ENCODE measurements at regions not wholly inside any gene's neighbourhood (a gene's known extent, or its start where the extent isn't known, plus 50 kb on each side); places are given as distances from the start of the nearest gene placed in this dataset.
"Not testable (repeated sequence)": the region's sequence is repeated elsewhere in the genome, so short reads cannot be mapped to it uniquely, and the experiment has no call there.

- DNase-seq (ENCODE audit: low read depth in 1 of 2, low spot score in 1 of 2) (no peak), FAIRE-seq (no peak), ATAC-seq (no peak)
- H3K4me1 ChIP-seq = no peaks in the 10 kb centered on the region
- H3K27ac ChIP-seq = no peak overlapping the region
- WGBS (ENCODE audit: missing lambda C conversion rate) = 3% methylated on average over 2 of the region's 2 CpGs
- POLR2A ChIA-PET = no interaction called here
- TF ChIP-seq FOXS1 (CRISPR knock-in tag; IDR thresholded peaks at IDR 0.05) = no peak
- no peak for TF ChIP-seq BCL3 (IDR thresholded peaks at IDR 0.05)
- no peak for TF ChIP-seq PBX3 (IDR thresholded peaks at IDR 0.05)
- TF ChIP-seq, protein P1, sequence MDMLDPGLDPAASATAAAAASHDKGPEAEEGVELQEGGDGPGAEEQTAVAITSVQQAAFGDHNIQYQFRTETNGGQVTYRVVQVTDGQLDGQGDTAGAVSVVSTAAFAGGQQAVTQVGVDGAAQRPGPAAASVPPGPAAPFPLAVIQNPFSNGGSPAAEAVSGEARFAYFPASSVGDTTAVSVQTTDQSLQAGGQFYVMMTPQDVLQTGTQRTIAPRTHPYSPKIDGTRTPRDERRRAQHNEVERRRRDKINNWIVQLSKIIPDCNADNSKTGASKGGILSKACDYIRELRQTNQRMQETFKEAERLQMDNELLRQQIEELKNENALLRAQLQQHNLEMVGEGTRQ (IDR thresholded peaks at IDR 0.05) = no peak
- TF ChIP-seq HOXB5 (CRISPR knock-in tag; IDR thresholded peaks at IDR 0.05) = no peak
- TF ChIP-seq EHF (CRISPR knock-in tag; IDR thresholded peaks at IDR 0.05) = no peak
- TF ChIP-seq RNF2 (IDR thresholded peaks at IDR 0.05; ENCODE audit: borderline replicate concordance, low read depth) = no peak
- no peak for TF ChIP-seq RFX5 (IDR thresholded peaks at IDR 0.05)
- TF ChIP-seq ZFP36 (IDR thresholded peaks at IDR 0.05; ENCODE audit: borderline replicate concordance, partially characterized antibody) = no peak
- TF ChIP-seq SREBF2 (IDR thresholded peaks at IDR 0.05) = no peak
- TF ChIP-seq FOSB (CRISPR knock-in tag; IDR thresholded peaks at IDR 0.05) = no peak
- TF ChIP-seq TFCP2L1 (CRISPR knock-in tag; IDR thresholded peaks at IDR 0.05) = no peak
- no peak for TF ChIP-seq MAFK (IDR thresholded peaks at IDR 0.05; ENCODE audit: partially characterized antibody)
- no peak for TF ChIP-seq POLR2AphosphoS2 (conservative IDR thresholded peaks at IDR 0.05; ENCODE audit: low read length)
- no peak for TF ChIP-seq REST (IDR thresholded peaks at IDR 0.05)
- TF ChIP-seq, protein P2, sequence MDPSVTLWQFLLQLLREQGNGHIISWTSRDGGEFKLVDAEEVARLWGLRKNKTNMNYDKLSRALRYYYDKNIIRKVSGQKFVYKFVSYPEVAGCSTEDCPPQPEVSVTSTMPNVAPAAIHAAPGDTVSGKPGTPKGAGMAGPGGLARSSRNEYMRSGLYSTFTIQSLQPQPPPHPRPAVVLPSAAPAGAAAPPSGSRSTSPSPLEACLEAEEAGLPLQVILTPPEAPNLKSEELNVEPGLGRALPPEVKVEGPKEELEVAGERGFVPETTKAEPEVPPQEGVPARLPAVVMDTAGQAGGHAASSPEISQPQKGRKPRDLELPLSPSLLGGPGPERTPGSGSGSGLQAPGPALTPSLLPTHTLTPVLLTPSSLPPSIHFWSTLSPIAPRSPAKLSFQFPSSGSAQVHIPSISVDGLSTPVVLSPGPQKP (IDR thresholded peaks at IDR 0.05; ENCODE audit: low read depth, low read length) = no peak
- H3K4me3 ChIP-seq = no peak overlapping the region
- H3K9me3 ChIP-seq = no peaks in the 10 kb centered on the region
- CTCF ChIA-PET = no interaction called here
- no peak overlapping the region for H3K4me2 ChIP-seq
These were observed 459.3 kb downstream of the PLPP3 start for GRCh38 chr1:56120021-56120420.

- H3K4me3 ChIP-seq; CTCF ChIA-PET; H3K27ac ChIP-seq; ATAC-seq; DNase-seq (ENCODE audit: low read depth in 1 of 2, low spot score in 1 of 2); H3K4me2 ChIP-seq; POLR2A ChIA-PET; H3K9me3 ChIP-seq; H3K4me1 ChIP-seq; FAIRE-seq: not testable (repeated sequence)
- WGBS (ENCODE audit: missing lambda C conversion rate) = 87% methylated on average over 4 of the region's 4 CpGs
These were observed 460.7 kb downstream of the PLPP3 start for GRCh38 chr1:56118676-56119075.

DNA sequence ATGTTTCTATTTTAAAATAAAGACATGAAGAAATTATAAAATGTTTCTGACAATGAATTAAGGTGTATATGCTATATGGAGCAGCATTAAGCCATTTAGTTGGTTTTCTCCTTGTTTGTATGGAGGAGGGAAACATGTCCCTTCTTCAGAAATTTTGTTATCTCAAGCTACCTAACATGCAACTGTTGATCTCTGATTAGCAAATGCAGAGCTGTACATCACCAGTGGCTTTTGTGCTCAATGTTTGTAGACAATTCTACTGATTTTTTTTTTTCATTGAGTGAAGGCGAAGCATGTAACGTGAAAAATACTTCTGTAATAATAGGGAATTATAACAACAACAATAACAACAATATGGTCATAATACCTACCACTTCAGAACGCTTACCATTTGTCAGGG lies 463.7 kb downstream of the PLPP3 start:
- Histone ChIP-seq H3K4me1 (no peaks in the 10 kb centered on the region), H3K4me3 (no peak overlapping the region), H3K27ac (no peak overlapping the region), H3K4me2 (no peak overlapping the region), H3K9me3 (peaks cover 4% of the 10 kb centered on the region; the same call in 1 of the 3 replicates)
- ChIA-PET CTCF (no interaction called here), POLR2A (no interaction called here)
- DNase-seq (ENCODE audit: low read depth in 1 of 2, low spot score in 1 of 2) (no peak), FAIRE-seq (no peak), ATAC-seq (no peak)
- WGBS (ENCODE audit: missing lambda C conversion rate) = 60% methylated on average over 3 of the region's 3 CpGs
- no peak for TF ChIP-seq EHF (CRISPR knock-in tag; IDR thresholded peaks at IDR 0.05)
- TF ChIP-seq SMC3 (IDR thresholded peaks at IDR 0.05) = no peak
- TF ChIP-seq HDAC2 (IDR thresholded peaks at IDR 0.05) = no peak
- TF ChIP-seq HEYL (CRISPR knock-in tag; IDR thresholded peaks at IDR 0.05) = no peak
- TF ChIP-seq NPAS2 (CRISPR knock-in tag; IDR thresholded peaks at IDR 0.05; ENCODE audit: borderline replicate concordance) = no peak
- TF ChIP-seq, protein P3, sequence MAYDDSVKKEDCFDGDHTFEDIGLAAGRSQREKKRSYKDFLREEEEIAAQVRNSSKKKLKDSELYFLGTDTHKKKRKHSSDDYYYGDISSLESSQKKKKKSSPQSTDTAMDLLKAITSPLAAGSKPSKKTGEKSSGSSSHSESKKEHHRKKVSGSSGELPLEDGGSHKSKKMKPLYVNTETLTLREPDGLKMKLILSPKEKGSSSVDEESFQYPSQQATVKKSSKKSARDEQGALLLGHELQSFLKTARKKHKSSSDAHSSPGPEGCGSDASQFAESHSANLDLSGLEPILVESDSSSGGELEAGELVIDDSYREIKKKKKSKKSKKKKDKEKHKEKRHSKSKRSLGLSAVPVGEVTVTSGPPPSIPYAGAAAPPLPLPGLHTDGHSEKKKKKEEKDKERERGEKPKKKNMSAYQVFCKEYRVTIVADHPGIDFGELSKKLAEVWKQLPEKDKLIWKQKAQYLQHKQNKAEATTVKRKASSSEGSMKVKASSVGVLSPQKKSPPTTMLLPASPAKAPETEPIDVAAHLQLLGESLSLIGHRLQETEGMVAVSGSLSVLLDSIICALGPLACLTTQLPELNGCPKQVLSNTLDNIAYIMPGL (CRISPR knock-in tag; IDR thresholded peaks at IDR 0.05; ENCODE audit: borderline replicate concordance) = no peak
- no peak for TF ChIP-seq ZSCAN20 (CRISPR knock-in tag; IDR thresholded peaks at IDR 0.05)
- no peak for TF ChIP-seq MAFK (IDR thresholded peaks at IDR 0.05; ENCODE audit: partially characterized antibody)
- TF ChIP-seq RAD21 (conservative IDR thresholded peaks at IDR 0.05 in 1 of 2, IDR thresholded peaks at IDR 0.05 in 1 of 2) = no peak
- no peak for TF ChIP-seq RCOR1 (IDR thresholded peaks at IDR 0.05; ENCODE audit: low read depth, low read length)
- TF ChIP-seq CHD2 (IDR thresholded peaks at IDR 0.05; ENCODE audit: low read length, partially characterized antibody) = no peak
